Ovary (tissue), 7 donors: ENCODE measurements at regions not wholly inside any gene's neighbourhood (a gene's known extent, or its start where the extent isn't known, plus 50 kb on each side); places are given as distances from the start of the nearest gene placed in this dataset.
"Not testable (repeated sequence)": the region's sequence is repeated elsewhere in the genome, so short reads cannot be mapped to it uniquely, and the experiment has no call there.

Experiments used
- DNase-seq, 5 donors: peaks; one replicate each; pipeline ENCODE4 v3.0.0-alpha.2; 2019 to 2020
- H3K27ac ChIP-seq, 2 donors: fragments of 200-600 bp; one replicate each; pipeline versions ENCODE4 v1.5.1 to v1.8.0; 2019 to 2022
- H3K27me3 ChIP-seq: fragments of 200-600 bp; one replicate; pipeline ENCODE4 v1.8.0; 2022
- H3K36me3 ChIP-seq: fragments of 200-600 bp; sonication (generic); one replicate; pipeline ENCODE4 v1.5.1; 2019
- H3K4me1 ChIP-seq: one replicate; pipeline ENCODE4 v1.8.1; 2013; ENCODE audit warnings: mild to moderate bottlenecking, moderate library complexity; ENCODE audit not compliant: insufficient read depth
- H3K4me3 ChIP-seq: fragments of 200-600 bp; sonication (generic); one replicate; pipeline ENCODE4 v1.5.1; 2017
- H3K9me3 ChIP-seq, 2 donors: fragments of 200-600 bp in 1 of 2; sonication (generic) in 1 of 2; one replicate each; pipeline versions ENCODE4 v1.5.1 to v1.8.1; 2013 to 2019; ENCODE audit warnings: mild to moderate bottlenecking in 1 of 2, moderate library complexity in 1 of 2
- CTCF ChIP-seq, 3 donors: fragments of 450-650 bp in 2 of 3; fragments of 200-600 bp in 1 of 3; IDR thresholded peaks; one replicate each; pipeline versions ENCODE4 v1.5.1 to v1.8.0; 2016 to 2022; ENCODE audit warnings: antibody characterized with exemption in 3 of 3, mild to moderate bottlenecking in 1 of 3
- EP300 ChIP-seq: sonication (generic); formaldehyde crosslinking; IDR thresholded peaks from one replicate; pipeline ENCODE4 v1.6.1; 2017; ENCODE audit warnings: antibody characterized with exemption
- POLR2A ChIP-seq: fragments of 450-650 bp; IDR thresholded peaks from one replicate; pipeline ENCODE4 v1.6.1; 2017; ENCODE audit warnings: antibody characterized with exemption, mild to moderate bottlenecking, moderate library complexity
- WGBS, 3 donors: extraction: QIAGEN DNeasy Blood & Tissue Kit in 1 of 3; methylation state at CpG; one replicate each; pipeline versions ENCODE4 v1.1.5 to v1.1.7; 2013 to 2017; 5-methylcytosine and 5-hydroxymethylcytosine counted together
- intact Hi-C, 4 donors: fragments of 100-400 bp; cut with DNase I; formaldehyde crosslinking; loops; one replicate each; pipeline versions ENCODE4 v1.11.0 to v1.15.1; 2022 to 2023
- donor health status: DM: no; HTN: no; CAD: no; lungs with moderate emphysema.
- donor health status: DM: no; HTN: no; CAD: no.
- donor health status: Bipolar disorder and iron deficiency.
- donor health status: DM: no; HTN: no; CAD: no.
- donor health status: DM: yes; HTN: yes; CAD: no.

DNA sequence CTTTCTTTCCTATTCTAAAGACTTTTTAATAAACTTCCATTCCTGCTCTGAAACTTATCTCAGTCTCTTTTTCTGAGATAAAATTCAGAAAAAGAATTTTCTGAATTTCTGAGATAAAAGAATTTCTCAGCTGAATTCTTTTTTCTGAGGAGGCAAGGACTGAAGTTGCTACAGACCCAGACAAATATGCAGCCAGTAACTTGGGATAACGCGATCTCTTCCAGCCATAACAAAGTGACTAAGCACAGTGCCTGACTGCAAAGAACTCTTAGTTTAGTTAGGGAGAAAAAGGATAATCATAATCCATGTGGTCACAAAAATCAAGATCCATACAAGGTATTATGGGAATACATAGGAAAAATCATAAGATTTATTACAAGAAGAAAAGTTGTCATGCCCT is 222.0 kb upstream of the GAP43 start:
- WGBS, 3 donors, result 6 to 13% (median 11%) methylated on average over 2 of the region's 2 CpGs
- Histone ChIP-seq H3K4me3 (no peak overlapping the region), H3K4me1 (peaks cover 5% of the 10 kb centered on the region), H3K9me3 (no peaks in the 10 kb centered on the region), H3K27ac (no peak overlapping the region), H3K27me3 (no peaks in the 10 kb centered on the region), H3K36me3 (no peaks in the 10 kb centered on the region)
- TF ChIP-seq EP300 (no peak), POLR2A (no peak), CTCF (IDR thresholded peaks at IDR 0.05) (no peak)
- no peak for DNase-seq
- intact Hi-C loops, result no loop called here

DNA sequence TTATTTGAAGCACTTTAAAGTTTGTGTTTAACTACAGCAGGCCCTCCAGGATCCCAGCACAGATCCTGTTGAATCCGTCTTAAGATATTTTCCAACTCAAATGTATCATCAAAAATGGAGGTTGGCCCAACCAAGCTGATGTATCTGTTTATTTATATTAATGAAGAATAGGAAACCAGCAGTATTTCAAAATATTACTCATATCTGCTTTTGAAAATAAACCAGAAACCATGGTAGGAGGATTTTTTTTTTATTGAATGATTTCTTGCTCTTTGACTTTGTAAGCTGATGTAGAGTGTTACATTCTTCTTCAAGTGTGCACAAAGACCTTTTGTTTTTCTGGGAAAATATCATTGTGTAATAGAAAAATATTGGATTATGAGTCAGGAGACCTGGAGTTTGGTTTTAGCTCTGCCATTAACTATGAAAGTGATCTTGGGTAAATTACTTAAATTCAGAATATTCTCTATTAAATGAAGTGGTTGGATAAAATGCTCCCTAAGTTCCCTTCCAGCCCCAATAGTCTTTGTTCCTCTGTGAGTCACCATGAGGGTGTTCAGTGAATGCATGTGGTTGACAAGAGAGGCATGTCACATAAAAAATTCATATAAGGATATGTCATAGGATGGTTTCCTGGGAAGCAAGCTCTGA is 221.3 kb upstream of the GAP43 start:
- WGBS, 3 donors, result 45 to 59% (median 46%) methylated on average over 1 of the region's 1 CpG
- H3K27me3 ChIP-seq, result no peaks in the 10 kb centered on the region
- no peak overlapping the region for H3K27ac ChIP-seq
- TF ChIP-seq POLR2A, result no peak
- no peak for TF ChIP-seq CTCF (IDR thresholded peaks at IDR 0.05)
- TF ChIP-seq EP300, result no peak
- H3K9me3 ChIP-seq, result no peaks in the 10 kb centered on the region
- H3K4me1 ChIP-seq, result peaks cover 5% of the 10 kb centered on the region
- H3K4me3 ChIP-seq, result no peak overlapping the region
- H3K36me3 ChIP-seq, result no peaks in the 10 kb centered on the region
- intact Hi-C loops, result no loop called here
- DNase-seq, result no peak

GRCh38 chr3:115402651-115403050 is 220.7 kb upstream of the GAP43 start:
- Histone ChIP-seq H3K4me3 (no peak overlapping the region), H3K36me3 (no peaks in the 10 kb centered on the region), H3K27ac (no peak overlapping the region), H3K4me1 (peaks cover 5% of the 10 kb centered on the region), H3K27me3 (no peaks in the 10 kb centered on the region), H3K9me3 (no peaks in the 10 kb centered on the region)
- intact Hi-C loops, result no loop called here
- no peak for DNase-seq
- TF ChIP-seq POLR2A (no peak), EP300 (no peak), CTCF (IDR thresholded peaks at IDR 0.05) (no peak)

DNA sequence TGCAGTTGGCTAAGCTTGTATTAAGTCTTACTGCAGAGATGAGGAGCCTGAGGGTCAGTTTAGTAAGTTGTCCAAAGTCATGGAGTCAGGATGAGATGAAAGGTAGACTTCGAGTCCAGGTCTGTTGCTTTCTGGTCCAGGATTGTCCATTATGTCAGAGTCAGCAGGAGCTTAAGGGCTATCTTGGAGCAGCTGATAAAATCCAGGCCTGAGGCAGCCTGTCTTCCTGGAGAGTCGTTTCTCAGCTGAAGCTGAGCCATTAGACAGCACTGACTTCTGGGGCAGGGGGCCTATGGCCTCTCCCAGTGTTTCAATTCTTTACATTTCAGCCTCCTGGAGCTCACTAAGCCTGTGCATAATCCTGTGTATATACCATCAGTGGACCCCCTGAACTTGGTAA is 219.5 kb upstream of the GAP43 start:
- Histone ChIP-seq H3K27ac (no peak overlapping the region), H3K9me3 (no peaks in the 10 kb centered on the region), H3K4me3 (no peak overlapping the region), H3K36me3 (no peaks in the 10 kb centered on the region), H3K27me3 (no peaks in the 10 kb centered on the region), H3K4me1 (peaks cover 5% of the 10 kb centered on the region)
- intact Hi-C loops, result no loop called here
- no peak for TF ChIP-seq EP300
- WGBS, 3 donors, result 67 to 77% (median 70%) methylated on average over 2 of the region's 2 CpGs
- no peak for DNase-seq

DNA sequence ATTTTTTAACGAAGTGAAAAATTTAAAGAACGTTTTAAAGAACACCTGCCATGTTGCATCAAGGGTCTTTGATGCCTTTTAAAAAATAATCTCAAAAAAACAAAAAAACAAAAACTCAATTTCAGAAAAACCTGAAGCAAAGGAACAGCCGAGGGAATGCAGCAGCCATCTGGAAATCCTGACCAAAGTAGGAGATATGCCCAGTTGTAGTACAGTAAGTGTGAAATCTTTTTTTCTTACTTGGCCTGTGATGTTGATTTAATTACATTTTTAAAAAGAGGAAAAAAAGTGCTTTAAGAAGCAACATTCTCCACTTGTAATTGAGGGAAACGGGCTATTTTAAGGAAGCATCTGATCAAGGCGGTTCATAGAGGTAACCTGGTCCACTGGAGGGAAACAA is 213.7 kb upstream of the GAP43 start:
- Histone ChIP-seq H3K27me3 (no peaks in the 10 kb centered on the region), H3K4me1 (no peaks in the 10 kb centered on the region), H3K9me3 (no peaks in the 10 kb centered on the region), H3K36me3 (no peaks in the 10 kb centered on the region), H3K4me3 (no peak overlapping the region), H3K27ac (no peak overlapping the region)
- TF ChIP-seq EP300 (no peak), POLR2A (no peak), CTCF (IDR thresholded peaks at IDR 0.05) (no peak)
- 85 to 88% (median 87%) methylated on average over 5 of the region's 5 CpGs for WGBS, 3 donors
- no peak for DNase-seq
- intact Hi-C loops, result no loop called here

GRCh38 chr3:115414610-115415009 is 208.7 kb upstream of the GAP43 start:
- not testable (repeated sequence) for DNase-seq
- 93 to 96% (median 95%) methylated on average over 4 of the region's 4 CpGs for whole genome bisulfite sequencing, 3 donors

More at GRCh38 chr3:115414610-115415009, 208.7 kb upstream of the GAP43 start:
- H3K36me3 ChIP-seq, H3K4me1 ChIP-seq, intact Hi-C loops, H3K27ac ChIP-seq, H3K9me3 ChIP-seq, H3K27me3 ChIP-seq, H3K4me3 ChIP-seq: not testable (repeated sequence)
